Right renal pelvis (tissue), 4 donors: ENCODE measurements at regions not wholly inside any gene's neighbourhood (a gene's known extent, or its start where the extent isn't known, plus 50 kb on each side); places are given as distances from the start of the nearest gene placed in this dataset.
A peak's percentile ranks its signal among the peaks of the same experiment; 100 is the strongest.

Source experiments
- DNase-seq, 4 donors: peaks; one replicate each; pipeline ENCODE4 v3.0.0-alpha.2; 2013; ENCODE audit warnings: low read depth in 4 of 4, low spot score in 3 of 4, missing footprints in 1 of 4

DNA sequence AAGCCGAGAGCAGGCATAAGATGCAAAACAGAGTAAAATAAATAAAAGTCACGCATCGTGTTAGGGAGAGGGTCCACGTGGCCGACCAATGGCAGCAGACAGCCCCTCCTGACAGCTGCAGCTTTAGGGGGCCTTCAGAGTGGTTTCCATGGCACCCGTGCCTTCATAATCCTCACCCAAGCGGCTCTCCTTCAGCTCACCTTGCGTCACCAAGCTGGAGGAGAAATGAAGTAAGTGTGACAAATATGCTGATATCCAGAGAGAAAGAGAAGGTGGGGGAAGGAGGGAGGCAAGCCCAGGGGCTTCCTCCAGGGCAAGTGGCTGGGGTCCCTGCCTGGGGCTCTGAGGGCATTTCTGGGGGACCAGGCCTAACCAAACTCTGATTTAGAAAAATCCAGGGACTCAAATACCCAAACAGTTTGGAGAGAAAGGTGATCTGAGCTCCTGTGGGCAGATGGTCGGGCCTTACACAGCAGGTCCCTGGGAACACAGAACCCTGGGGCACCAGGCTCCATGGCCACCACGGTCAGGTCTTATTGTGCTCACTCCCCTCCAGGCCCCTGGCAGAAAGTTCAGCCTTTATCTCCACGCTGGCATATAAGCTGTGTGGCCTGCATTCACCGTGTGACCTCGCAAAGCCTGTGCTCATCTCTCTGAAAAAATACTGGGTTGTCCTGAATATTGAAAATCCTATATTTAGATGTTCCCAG, 80.7 kb upstream of the TNRC6C start:
- no peak for DNase-seq

DNA sequence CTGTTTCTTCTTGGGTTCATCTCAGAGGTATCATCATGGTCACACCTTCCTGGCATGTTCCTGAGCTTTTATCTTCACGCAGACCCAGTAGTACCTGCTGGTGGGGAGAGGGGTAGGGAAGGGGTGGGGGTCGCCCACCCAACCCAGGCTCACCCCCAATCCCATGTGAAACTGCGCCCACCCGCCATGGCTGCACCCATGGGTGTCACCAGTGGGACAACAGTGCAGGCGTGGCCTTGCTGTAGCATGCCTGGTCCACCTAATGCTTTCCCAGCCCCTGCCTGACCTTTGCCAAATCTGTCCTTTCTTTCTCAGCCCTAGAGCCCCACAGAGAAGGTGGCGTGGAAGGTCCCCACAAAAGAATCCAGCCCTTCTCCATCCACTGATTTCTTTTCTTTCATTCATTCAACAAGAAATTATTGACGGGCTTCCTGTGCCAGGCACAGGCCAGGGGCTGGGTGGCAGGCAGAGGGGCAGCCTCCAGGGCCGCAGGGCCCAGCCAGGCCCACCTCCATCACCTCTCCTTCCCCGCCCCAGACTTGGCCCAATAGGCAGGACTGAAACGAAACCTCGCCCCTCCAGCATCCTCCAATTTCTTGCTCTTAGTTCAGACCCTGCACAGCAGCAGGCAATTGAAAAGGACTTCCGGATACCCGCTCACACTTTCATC, 79.1 kb upstream of the TNRC6C start:
- DNase-seq, result no peak

DNA sequence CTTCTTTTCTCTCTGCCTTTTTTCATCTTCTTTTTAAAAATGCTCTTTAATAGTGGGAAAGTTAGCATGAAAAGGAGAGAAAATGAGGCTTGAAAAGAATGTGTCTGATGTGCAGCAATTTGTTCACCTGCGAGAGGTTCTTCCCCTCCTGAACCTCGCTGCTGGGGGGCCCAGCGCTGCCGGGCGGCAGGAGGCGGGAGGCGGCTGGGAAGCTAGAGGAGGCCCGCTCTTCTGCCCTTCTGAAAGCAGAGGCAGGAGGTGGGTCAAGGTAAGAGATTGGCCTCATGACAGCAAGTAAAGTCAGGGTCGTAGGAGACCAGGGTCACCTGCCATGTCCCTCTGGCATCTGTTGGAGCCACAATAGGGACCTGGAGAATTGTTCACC, 78.6 kb upstream of the TNRC6C start:
- no peak for DNase-seq

DNA sequence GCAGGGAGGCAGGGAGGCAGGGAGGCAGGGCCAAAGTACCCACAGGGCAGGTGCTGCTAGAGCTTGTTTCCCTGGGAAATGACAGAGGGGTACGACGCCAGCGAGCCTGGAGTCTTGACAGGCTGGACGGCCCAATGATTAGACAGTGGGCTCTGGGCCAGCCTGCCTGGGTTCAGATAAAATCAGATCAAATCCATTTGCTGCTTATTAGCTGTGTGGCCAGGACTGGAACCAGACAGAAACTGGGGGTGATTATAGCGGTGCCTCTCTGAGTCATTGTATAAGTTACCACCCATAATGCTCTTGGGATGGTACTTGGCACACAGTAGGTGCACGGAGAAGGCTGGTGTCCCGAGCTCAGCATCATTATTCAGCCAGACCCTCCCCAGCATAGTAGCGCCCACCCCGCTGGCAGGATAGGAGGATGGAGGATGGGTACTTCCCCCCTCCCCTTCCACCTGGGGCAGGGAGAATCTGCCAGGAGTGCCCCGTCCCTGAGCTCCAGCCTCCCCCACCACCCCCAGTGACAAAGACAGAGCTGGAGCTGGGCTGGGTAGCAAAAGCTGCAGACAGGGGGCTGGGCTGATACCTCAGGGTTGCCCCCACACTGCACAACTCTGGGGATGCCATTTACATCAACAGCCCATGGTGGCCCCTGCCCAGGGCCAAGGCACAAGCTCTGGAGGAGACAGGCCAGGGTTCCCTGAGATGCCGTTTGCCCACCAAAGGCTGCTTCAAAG, 77.6 kb upstream of the TNRC6C start:
- DNase-seq, result no peak

DNA sequence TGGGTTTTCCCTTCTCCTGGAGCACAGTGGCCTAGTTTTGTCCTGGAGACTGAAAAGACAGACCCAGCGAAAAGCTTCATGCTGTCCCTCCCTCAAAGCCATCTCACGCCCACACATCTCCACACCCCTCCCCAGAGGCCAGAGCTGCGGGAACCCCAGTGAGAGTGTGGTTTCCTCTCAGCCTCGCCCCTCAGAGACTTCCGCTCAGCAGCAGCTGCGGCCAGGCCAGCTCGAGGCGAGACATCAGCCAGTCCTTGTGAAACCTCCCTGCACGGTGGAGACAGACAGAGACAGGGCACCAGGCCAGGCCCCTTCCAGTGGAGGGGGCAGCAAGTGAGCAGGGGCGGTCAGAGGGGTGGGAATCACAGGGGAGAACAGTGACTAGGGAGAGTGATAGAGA, 77.0 kb upstream of the TNRC6C start:
- no peak for DNase-seq

DNA sequence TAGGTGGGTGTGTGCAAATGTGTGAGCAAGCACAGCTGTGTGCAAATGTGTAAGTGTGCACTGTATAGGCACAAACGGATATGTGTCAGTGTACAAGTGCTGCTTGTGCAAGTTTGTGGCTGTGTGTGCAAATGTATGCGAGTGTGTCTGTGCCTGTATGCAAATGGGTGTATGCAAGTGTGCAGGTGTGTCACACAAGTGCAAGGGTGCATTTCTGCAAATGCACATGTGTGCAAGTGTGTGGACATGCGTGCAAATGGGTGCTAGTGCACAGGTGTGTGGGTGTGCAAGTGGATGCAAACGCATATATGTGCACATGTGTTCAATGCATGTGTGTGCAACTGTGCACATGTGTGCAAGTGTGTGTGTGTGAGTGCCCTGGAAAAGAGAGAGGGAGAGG, 76.5 kb upstream of the TNRC6C start:
- no peak for DNase-seq

DNA sequence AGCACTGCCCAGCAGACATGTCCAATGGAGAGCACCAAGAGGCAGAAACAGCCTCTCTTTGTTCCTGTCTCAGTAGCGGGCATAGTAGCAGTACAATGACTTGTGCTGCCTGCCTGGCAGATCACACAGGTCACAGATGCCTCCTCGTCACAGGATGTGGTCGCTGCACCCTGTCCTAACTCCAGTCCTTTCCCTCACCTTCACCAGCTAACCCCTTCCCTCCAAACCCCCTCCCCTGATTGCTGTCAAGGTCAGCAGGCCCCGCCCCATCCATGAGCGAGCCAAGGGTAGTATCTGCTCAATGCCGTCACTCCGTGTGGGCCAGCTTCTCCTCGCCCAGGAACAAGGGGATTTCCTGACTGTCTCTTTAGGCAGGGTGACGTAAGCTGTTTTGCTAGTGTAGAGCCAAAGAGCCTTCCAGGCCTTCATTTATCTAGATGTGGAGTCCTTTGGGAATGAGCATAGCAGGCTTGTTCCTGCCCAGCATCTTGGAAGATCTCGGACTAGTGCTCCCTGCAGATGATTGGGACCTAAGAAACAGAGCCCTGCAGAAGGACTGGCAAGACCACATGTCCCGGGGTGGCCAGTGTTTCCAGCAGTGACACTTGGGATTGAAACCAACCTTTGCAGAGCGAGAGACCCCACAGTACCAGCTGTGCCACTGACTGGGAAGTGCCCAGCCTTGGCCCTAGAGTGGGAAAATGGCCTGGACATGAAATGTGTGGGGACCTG, 75.9 kb upstream of the TNRC6C start:
- no peak for DNase-seq

DNA sequence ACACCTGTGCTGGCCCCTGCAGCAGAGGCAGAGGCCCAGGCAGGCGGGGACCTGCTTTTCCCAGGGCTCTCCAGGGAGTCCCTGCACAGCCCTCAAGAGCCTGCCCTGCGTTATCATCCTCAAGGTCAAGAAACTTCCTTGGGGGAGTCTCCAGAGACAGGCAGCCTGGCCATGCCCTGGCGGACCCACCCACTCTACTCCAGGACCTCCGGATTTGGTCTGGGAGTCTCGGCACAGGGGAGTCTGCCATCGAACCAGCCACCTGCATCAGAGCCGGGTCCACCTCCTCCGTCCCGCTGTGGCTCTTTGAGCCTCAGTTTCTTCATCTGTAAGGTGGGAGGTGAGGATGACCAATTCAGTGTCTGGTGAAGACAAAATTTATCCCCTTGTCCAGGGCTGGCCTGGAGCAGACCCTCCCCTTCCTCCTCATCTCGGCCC, 75.3 kb upstream of the TNRC6C start:
- DNase-seq, result no peak

DNA sequence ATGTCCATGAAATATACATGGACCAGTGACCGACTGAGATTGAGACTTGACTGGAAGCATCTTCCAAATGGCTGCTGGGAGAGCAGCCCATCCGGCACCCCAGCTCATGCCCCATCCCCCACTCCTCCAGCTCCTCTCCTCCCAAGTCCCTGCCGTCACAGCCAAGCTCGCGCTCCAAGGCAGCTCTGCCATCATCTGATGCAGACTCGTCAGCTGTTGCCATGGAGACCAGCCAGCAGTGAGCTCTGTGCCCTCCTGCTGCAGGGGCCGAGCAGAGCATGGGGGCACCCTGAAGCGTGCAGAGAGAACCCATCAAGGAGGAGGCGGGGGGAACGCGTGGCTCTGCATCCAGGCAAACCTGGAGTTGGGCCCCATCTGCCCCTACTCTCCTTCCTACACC, 74.5 kb upstream of the TNRC6C start:
- no peak for DNase-seq

DNA sequence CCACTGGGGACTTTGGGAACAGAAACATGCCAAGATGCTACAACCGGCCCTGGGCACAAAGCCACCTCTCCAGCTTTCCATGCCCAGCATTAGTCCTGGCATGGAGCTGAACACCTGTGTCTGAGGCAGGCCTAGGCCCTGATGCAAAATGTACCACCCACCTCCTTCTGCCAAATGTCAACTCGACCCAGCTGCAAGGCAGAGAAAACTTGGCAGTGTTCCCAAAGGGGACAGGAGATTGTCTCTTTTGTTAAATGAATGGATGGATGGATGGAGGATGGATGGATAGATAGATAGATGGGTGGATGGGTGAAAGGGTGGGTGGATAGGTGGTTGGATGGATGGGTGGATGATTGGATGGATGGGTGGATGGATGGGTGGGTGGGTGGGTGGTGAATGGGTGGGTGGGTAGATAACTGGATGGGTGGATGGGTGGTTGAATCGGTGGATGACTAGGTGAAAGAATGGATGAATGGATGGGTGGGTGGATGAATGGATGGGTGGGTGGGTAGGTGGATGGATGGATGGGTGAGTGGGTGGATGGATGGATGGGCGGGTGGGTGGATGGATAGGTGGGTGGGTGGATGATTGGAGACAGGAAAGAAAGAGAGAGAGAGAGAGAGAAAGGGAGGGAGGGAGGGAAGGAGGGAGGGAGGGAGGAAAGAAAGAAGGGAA, 73.4 kb upstream of the TNRC6C start:
- DNase-seq, result no peak

DNA sequence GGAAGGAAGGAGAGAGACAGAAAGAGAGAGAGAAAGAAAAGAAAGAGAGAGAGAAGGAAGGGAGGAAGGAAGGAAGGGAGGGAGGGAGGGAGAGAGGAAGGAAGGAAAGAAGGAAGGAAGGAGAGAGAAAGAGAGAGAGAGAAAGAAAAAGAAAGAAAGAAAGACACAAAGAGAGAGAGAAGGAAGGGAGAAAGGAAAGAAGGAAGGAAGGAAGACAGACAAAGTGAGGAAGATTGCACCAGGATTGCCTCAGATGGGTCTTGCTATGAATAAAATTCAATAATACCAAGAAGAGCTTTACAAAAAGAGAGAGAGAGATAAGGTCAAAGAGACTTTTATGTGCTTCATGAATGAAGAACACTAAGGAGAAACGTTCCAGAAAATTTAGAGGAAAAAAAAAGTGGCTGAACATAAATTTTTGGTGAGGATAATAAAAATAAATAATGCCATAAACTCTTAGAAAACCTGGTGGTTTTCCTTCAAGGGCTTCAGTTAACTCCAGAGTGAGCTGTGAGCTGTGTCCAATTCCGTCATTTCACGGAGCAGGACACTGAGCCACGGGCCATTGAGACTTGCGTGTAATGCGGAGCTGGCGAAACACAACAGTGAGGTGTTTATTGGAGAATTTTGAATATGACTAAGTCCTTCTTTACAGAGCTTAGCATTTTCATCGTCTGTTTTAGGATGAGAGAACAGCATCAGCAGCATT, 72.7 kb upstream of the TNRC6C start:
- DNase-seq, result no peak

DNA sequence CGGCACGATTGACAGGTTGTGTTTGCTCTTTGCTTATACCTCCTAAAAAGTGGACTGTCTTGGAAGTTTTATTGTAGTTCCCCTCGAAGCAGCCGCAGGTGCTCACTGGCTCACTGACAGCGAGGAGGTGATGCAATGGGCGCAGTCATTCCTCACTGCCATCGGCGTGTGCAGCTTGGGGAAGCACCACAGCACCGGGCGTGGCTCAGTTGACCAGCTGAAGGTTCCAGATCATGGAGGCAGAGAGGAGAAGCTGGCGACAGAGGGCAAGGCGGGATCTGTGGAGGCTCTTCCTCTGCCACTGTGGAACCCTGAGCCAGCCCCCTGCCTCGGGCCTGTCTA, 72.1 kb upstream of the TNRC6C start:
- no peak for DNase-seq

DNA sequence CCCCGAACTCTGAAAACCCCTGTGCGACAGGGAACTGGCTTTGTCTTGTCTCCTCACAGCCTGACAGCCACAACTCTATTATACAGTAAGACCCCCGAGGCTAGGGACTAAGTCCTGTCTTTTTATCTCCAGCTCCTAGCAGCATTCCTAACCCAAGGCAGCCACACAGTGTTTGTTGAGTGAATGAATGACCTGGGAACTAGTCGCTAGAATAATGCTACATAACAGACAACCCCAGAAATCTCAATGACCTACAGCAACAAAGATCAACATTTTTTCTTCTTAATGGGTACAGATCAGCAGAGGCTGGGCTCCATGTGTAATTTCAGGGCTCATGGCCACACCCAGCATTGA, 71.4 kb upstream of the TNRC6C start:
- no peak for DNase-seq

DNA sequence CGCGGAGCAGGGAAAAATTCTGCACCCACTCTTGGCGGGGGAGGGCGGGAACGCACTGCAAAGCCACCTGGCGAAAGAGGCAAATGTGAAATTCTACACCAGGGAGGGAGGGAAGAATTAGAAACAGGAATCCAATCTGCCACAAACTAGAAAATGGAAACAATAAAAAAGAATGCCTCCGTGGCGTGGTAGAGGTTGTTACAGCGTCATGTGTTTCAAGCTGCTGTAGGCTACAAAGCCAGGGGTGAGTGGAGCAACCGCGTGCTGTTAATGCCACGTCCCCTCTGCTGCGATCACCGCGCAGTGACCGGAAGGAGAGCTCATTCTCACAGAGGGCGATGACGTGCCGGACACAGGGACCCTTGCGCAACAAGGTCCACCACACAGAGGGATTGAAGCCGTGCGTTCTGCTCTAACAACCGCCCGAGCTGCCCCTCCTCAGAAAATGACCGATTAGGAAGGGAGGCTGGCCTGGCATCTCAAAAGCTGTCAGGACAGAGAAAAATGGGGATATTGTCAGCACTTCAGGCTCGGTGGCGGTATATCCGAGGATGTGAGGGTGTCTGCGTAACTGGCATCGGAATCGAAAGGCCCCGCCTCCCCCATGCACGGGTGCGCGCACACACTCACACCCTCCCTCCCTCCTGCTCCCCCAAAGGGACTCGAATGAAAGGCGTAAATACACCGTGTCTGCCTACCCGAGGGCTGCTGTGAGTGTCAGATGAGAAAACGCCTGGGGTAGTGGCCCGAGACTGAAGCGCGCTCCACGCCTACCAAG, 70.8 kb upstream of the TNRC6C start:
- peak; percentile 47 to 62 (median 58) for DNase-seq

DNA sequence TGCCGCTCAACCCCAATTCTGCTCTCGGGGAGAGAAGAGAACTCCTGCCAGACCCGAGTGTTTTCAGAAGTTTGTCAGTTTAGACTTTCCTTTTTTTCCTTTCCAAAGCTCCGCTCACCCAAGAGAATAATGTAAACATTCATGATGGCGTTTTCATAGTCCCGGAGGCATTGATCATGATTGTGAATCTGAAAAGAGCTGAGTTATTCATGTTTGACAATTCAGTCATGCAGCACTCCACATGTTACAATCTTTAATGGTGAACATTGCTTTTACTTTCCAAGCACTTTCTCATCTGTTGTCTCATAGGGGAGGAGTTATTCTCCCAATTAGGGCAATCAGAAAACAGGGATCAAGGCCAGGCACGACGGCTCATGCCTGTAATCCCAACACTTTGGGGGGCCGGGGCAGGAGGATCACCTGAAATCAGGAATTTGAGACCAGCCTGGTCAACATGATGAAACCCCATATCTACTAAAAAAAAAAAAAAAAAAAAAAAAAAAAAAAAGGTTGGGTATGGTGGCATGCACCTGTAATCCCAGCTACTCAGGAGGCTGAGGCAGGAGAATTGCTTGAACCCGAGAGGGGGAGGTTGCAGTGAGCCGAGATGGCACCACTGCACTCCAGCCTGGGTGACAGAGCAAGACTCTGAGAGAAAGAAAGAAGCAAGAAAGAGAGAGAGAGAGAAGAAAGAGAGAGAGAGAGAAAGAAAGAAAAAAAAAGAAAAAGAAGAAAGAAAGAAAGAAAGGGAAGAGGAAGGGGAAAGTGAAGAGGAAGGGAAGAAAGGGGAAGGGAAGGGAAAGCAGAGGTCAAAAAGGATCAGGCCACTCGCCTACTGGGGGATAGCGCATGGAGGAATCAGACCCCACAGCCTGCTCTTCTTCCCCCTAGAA, 70.0 kb upstream of the TNRC6C start:
- no peak for DNase-seq

DNA sequence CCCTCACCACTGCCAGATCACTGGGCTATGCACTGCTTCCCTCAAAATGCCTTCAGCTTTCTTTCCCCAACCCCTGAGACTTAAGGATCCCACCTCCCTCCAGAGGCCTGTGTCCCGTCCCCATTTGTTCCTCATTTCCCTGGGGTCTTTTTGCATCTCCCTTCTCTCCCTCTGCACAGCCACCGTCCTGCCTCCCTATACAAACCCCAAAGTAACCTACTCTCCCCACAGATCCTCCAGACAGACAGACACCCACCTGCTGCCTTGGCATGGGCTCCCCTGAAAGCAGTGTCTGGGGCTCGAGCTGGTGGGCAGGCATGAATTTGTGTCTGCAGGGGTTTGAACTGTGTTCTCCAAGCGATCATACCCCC, 69.4 kb upstream of the TNRC6C start:
- no peak for DNase-seq

DNA sequence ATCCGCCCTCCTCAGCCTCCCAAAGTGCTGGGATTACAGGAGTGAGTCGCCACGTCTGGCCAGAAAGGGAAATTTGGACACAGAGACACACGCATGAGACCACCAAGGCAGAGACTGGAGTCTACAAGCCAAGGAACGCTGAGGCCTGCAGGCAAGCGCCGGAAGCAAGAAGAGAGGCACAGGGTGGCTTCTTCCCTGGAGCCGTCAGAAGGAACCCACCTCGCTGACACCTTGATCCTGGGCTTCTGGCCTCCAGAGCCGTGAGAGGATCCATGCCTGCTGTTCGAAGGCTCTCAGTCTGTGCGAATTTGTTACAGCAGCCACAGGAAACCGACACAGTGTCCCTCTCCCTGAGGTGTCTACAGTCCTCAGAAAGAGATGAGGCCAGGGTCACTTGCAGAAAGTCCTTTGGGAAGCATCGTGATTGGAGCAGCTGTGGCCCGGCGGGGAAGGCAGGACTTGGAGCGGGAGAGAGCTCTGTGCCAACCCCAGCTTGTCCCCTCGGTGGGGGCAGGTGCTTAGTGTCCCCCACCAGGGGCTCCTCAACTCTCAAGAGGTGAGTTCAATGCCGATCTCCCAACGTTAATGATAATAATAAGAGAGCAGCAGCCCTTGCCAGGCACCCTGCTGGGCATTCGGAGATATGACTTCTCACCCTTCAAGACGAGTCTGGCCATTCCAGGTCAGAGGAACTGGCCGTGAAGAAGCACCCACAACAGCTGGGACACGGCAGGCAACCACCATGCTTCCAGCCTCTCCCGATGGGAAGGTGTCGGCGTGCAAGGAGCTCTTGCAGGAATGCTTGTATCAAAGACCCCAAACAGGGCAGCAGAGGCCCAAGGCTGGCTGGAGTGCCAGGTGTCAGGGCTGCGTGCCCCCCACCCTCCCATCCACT, 68.4 kb upstream of the TNRC6C start:
- no peak for DNase-seq

DNA sequence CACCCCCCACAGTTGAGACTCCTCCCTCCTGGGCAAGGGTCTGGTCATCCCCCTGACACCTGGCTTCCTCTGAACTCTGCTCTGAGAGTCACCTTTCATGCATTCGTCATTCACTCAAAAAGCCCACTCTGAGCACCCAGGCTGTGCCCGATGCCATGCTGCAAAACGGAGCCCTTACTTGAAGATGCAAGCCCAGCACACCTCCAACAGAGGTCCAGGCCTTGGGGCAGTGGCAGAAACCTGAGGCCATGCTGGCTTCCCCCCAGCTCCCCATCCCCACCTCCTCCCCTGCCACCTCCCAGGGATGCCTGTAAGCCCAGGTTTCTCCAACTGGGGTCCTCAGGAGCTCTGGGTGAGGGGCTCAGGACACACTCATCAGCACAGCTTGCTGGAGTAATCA, 67.7 kb upstream of the TNRC6C start:
- no peak for DNase-seq
